Loucy (cell line): ENCODE measurements at regions not wholly inside any gene's neighbourhood (a gene's known extent, or its start where the extent isn't known, plus 50 kb on each side); places are given as distances from the start of the nearest gene placed in this dataset.
"Not testable (repeated sequence)": the region's sequence is repeated elsewhere in the genome, so short reads cannot be mapped to it uniquely, and the experiment has no call there.

ENCODE experiments used
- H2AFZ ChIP-seq: fragments of 200-600 bp; sonication (generic); 2 replicates; pipeline ENCODE4 v1.6.0; 2016; ENCODE audit warnings: antibody characterized with exemption, mild to moderate bottlenecking, low read length, moderate library complexity
- H3F3A ChIP-seq: fragments of 200-600 bp; 2 replicates; pipeline ENCODE4 v1.6.0; 2016; ENCODE audit warnings: antibody characterized with exemption, low read depth, mild to moderate bottlenecking
- H3K27me3 ChIP-seq: fragments of 200-600 bp; sonication (generic); 2 replicates; pipeline ENCODE4 v1.6.1; 2014; ENCODE audit warnings: low read length, mild to moderate bottlenecking; ENCODE audit not compliant: insufficient read depth, poor library complexity, severe bottlenecking
- H3K36me3 ChIP-seq: fragments of 200-600 bp; sonication (generic); 2 replicates; pipeline ENCODE4 v1.6.1; 2016; ENCODE audit warnings: low read length; ENCODE audit not compliant: insufficient read depth
- H3K4me1 ChIP-seq: fragments of 200-600 bp; sonication (generic); 2 replicates; pipeline ENCODE4 v1.5.1; 2014; ENCODE audit warnings: low read length, mild to moderate bottlenecking; ENCODE audit not compliant: insufficient read depth, poor library complexity, severe bottlenecking
- H3K4me2 ChIP-seq: fragments of 200-600 bp; sonication (generic); 2 replicates; pipeline ENCODE4 v1.6.0; 2014; ENCODE audit warnings: antibody characterized with exemption, low read length, low read depth, mild to moderate bottlenecking; ENCODE audit not compliant: poor library complexity, severe bottlenecking
- H3K4me3 ChIP-seq: fragments of 200-600 bp; sonication (generic); 2 replicates; pipeline ENCODE4 v1.5.1; 2014; ENCODE audit warnings: low read length, mild to moderate bottlenecking, mixed read lengths; ENCODE audit not compliant: poor library complexity, severe bottlenecking
- H3K79me2 ChIP-seq: fragments of 200-600 bp; sonication (generic); 2 replicates; pipeline ENCODE4 v1.6.1; 2014; ENCODE audit warnings: low read length; ENCODE audit not compliant: insufficient read depth
- H3K9ac ChIP-seq: fragments of 200-600 bp; sonication (generic); 2 replicates; pipeline ENCODE4 v1.6.0; 2014; ENCODE audit warnings: mild to moderate bottlenecking, low read depth, low read length, moderate library complexity; ENCODE audit not compliant: poor library complexity, severe bottlenecking
- H3K9me2 ChIP-seq: fragments of 200-600 bp; sonication (generic); replicated peaks from 2 replicates; pipeline ENCODE4 v1.6.1; 2016; ENCODE audit warnings: low read depth, low read length, mixed read lengths
- H3K9me3 ChIP-seq: fragments of 200-600 bp; sonication (generic); 2 replicates; pipeline ENCODE4 v1.6.1; 2014; ENCODE audit warnings: mild to moderate bottlenecking, antibody characterized with exemption, low read length, low read depth; ENCODE audit not compliant: insufficient read depth
- H4K20me1 ChIP-seq: fragments of 200-600 bp; sonication (generic); 2 replicates; pipeline ENCODE4 v1.6.0; 2014; ENCODE audit warnings: antibody characterized with exemption, low read length, mild to moderate bottlenecking; ENCODE audit not compliant: insufficient read depth, poor library complexity, severe bottlenecking
- EZH2phosphoT487 ChIP-seq: fragments of 200-600 bp; IDR thresholded peaks from 2 replicates; pipeline ENCODE4 v1.6.1; 2018; ENCODE audit warnings: antibody characterized with exemption, mild to moderate bottlenecking, moderate library complexity, borderline replicate concordance
- TF ChIP-seq, protein P1 (sequence below): fragments of 200-600 bp; sonication (generic); conservative IDR thresholded peaks from 2 replicates; pipeline ENCODE4 v1.5.1; 2014; ENCODE audit warnings: mild to moderate bottlenecking, antibody characterized with exemption, low read length

GRCh38 chr10:8361510-8361844 is 307.0 kb downstream of the GATA3 start:
- peaks cover 10% of the 10 kb centered on the region; the same call in 1 of the 2 replicates for H3F3A ChIP-seq
- no peaks in the 10 kb centered on the region for H3K79me2 ChIP-seq
- H3K4me2 ChIP-seq, result peak overlapping the region; percentile 56
- H3K9me2 ChIP-seq, result no peaks in the 10 kb centered on the region
- no peaks in the 10 kb centered on the region for H4K20me1 ChIP-seq
- no peaks in the 10 kb centered on the region for H3K27me3 ChIP-seq
- TF ChIP-seq, protein P1, sequence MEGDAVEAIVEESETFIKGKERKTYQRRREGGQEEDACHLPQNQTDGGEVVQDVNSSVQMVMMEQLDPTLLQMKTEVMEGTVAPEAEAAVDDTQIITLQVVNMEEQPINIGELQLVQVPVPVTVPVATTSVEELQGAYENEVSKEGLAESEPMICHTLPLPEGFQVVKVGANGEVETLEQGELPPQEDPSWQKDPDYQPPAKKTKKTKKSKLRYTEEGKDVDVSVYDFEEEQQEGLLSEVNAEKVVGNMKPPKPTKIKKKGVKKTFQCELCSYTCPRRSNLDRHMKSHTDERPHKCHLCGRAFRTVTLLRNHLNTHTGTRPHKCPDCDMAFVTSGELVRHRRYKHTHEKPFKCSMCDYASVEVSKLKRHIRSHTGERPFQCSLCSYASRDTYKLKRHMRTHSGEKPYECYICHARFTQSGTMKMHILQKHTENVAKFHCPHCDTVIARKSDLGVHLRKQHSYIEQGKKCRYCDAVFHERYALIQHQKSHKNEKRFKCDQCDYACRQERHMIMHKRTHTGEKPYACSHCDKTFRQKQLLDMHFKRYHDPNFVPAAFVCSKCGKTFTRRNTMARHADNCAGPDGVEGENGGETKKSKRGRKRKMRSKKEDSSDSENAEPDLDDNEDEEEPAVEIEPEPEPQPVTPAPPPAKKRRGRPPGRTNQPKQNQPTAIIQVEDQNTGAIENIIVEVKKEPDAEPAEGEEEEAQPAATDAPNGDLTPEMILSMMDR, result no peak
- TF ChIP-seq EZH2phosphoT487, result no peak
- no peaks in the 10 kb centered on the region for H3K9me3 ChIP-seq
- peaks cover 71% of the 10 kb centered on the region for H3K4me1 ChIP-seq
- peak overlapping the region; percentile 30 for H3K9ac ChIP-seq
- H3K4me3 ChIP-seq, result no peak overlapping the region
- no peaks in the 10 kb centered on the region for H3K36me3 ChIP-seq
- H2AFZ ChIP-seq, result peak overlapping the region; percentile 1; the same call in 1 of the 2 replicates

DNA sequence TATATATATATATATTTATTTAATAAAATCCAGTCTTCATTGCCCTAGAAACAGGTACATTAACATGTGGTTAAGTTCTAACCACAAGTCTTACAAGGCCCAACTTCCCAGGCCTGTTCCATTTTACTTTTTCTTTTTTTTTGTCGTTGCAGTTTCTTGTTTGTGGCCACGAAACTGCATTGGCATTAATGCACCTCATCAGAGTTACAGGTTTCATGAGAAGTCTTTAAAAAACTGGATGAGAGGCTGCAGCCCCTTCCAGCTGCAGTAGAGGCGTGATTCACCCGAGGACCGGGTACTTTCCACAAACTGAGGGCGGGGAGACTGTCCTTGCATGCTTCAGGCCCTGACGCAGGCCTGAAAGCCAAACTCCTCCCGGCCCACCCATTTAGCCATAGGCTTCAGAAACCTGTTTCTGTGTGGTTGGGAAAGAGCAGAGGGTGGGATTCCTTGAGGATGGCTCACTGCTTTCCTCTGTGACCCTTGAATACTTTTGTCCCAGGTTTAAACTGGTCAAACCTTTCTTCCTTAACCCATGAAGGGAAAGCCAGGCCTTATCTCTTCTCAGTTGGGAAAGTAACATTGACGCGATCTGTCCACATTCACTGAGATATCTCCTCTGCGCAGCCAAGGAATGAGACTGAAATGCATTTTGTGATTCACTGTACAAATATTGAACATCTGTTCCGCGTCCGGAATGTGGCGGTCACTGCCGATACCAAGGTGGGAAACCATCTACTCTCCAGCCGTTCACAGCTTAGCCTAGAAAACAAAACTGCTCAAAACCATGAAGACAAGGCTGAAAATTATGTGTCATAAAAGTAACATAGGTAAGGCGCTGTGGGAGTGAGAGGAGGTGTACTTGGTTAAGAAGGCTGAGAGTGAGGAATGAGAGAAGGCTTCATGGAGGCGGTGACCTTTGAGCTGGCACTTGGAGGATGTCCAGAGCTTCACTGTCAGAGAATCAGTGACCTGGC is 311.7 kb downstream of the GATA3 start:
- Histone ChIP-seq H3K4me3 (peak overlapping the region; percentile 50), H3K9ac (peak overlapping the region; percentile 70), H3K9me2 (no peaks in the 10 kb centered on the region), H2AFZ (peak overlapping the region; percentile 59), H3K36me3 (no peaks in the 10 kb centered on the region), H3F3A (peaks cover 7% of the 10 kb centered on the region; the same call in 1 of the 2 replicates), H3K4me2 (peak overlapping the region; percentile 52), H3K79me2 (no peaks in the 10 kb centered on the region), H4K20me1 (no peaks in the 10 kb centered on the region), H3K9me3 (no peaks in the 10 kb centered on the region), H3K4me1 (peaks cover 65% of the 10 kb centered on the region), H3K27me3 (no peaks in the 10 kb centered on the region)
- TF ChIP-seq EZH2phosphoT487, result no peak
- TF ChIP-seq, protein P1, result no peak

DNA sequence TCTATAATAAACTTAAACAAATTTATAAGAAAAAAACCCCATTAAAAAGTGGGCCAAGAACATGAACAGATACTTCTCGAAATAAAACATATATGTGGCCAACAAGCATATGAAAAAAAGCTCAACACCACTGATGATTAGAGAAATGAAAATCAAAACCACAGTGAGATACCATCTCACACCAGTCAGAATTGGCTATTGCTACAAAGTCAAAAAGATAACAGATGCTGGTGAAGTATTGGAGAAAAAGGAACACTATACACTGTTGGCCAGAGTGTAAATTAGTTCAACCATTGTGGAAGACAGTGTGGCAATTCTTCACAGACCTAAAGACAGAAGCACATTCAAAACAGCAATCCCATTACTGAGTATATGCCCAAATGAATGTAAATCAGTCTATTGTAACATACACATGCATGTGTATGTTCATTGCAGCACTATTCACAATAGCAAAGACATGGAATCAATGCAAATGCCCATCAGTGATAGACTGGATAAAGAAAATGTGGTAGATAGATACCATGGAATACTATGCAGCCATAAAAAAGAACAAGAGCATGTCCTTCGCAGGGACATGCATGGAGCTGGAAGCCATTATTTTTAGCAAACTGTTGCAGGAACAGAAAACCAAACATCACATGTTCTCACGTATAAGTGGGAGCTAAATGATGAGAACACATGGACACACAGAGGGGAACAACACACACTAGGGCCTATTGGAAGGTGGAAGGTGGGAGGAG is 313.4 kb downstream of the GATA3 start:
- H3K4me2 ChIP-seq, result peak overlapping the region; percentile 13
- peaks cover 55% of the 10 kb centered on the region for H3K4me1 ChIP-seq
- H3K4me3 ChIP-seq, H3K36me3 ChIP-seq, H3F3A ChIP-seq, H3K9ac ChIP-seq, H3K9me2 ChIP-seq, H4K20me1 ChIP-seq, H2AFZ ChIP-seq, H3K9me3 ChIP-seq, H3K27me3 ChIP-seq, H3K79me2 ChIP-seq: not testable (repeated sequence)
